ENCODE measurements at regions not wholly inside any gene's neighbourhood (a gene's known extent, or its start where the extent isn't known, plus 50 kb on each side); places are given as distances from the start of the nearest gene placed in this dataset.

DNA sequence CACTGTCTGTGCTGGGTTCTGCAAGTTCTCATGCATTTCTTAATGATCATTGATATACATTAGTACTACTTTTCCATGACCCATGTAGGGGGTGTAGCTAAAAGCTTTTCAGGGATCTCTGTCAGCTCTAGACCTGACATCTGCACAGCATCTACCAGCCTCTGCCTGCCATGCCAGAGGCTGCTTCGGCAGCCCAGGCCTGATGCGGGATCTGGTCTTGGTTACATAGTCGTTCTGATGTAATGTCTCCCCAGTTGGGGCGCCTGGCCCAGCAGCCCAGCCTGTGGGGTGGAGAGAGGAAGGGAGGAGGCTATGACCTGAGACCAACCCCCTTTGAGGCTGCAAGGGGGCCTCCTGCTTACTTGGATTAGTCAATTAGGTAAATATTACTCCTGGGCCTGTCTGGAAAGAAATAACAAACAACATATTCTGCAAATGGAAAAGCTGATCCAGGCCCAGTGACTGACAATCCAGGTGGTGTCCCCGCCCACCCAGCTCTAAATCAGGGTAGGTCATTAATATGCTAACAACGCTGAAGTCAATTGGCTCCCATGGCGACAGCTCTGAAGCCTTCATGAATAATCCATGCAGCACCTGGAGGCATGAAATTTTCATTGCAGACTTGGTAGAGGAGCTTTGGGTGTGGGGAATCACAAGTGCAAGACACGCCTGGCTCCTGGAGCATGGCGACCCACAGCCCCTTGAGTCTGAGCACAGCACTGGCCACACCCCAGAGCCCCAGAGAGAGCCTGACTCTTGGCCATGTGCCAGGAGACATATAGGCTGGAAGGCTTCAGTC lies 575.3 kb downstream of the CMPK2 start:
- DNase-seq (ENCODE audit: low spot score), result no peak

DNA sequence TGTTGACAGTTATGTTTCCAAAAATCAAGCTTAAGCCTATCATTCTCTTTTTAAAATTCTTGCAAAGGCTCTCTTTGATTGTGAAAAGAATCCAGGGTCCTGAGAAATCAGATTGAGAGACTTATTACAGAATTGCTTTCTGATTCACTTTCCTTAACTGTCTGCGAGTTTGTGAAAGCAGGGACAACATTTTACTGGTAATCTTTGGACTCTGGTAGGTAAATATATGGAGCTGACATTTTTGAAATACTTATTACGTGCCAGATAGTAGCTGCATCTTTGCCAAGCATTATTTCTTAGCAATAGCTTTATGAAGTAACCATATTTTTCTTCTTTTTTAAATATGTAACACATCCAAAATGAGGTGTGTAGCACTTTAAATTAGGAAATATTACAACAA lies 570.9 kb downstream of the CMPK2 start:
- no peak for DNase-seq (ENCODE audit: low spot score)

- DNase-seq (ENCODE audit: low spot score), result no peak
Measured at GRCh38 chr2:6297238-6297637, 568.5 kb downstream of the CMPK2 start.

- DNase-seq (ENCODE audit: low spot score), result no peak
Measured at GRCh38 chr2:6301426-6301825, 564.3 kb downstream of the CMPK2 start.

DNA sequence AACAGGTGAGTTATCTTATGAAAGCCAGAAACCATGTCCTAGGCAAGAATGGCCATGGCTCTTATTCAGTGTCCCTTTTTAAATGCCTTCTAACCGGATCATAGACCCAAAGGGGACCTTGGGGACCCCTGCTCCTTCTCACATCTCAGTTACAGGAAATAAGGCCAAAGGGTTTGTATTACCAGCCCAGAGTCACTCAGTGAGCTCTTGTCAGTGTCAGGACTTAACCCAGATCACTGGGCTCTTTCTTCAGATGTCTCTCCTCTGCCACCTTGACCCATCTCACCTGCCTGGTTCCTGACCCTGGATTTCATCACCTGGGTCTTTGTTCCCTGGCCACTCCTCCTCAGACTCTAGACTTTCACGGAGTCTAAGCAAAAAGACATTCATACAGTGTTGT lies 556.7 kb downstream of the CMPK2 start:
- DNase-seq (ENCODE audit: low spot score), result no peak

DNA sequence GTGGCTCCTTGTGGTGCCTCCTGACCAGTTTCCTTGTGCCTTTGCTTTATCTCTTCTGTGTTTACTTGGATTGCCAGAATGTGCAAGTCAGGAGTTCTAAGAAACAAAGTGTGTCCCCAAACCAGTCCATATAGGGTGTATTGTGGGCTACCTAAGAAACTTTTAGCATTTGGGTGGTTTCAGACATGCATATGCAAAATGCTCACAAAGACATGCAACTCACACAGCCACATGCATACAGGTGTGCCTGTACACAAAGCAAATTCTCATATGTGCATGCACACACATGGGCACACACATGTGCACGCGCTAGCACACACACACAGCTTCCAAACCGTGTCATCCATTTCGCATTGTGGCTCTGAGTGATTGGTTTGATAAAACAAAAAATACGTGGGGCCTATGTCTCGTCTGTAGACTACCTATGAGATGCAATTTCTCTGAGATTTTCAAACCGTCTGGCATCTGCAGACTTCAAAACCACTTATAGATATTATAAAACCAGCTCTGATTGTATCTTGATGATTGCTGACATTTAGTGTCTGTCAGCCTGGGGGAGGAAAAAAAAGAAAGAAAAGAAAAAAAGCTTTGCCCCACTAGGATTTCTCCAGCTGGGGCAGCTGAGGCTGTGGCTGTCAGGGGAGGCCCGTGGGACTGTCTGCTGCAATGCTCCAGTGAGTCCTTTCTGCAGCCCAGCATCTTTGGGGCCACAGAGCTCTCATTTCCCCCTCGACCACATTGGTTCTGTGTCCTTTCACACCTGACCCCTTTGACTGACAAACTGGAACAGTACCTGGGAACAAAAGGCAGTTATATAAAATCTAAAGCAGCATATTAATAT lies 556.1 kb downstream of the CMPK2 start:
- DNase-seq (ENCODE audit: low spot score), result no peak

DNA sequence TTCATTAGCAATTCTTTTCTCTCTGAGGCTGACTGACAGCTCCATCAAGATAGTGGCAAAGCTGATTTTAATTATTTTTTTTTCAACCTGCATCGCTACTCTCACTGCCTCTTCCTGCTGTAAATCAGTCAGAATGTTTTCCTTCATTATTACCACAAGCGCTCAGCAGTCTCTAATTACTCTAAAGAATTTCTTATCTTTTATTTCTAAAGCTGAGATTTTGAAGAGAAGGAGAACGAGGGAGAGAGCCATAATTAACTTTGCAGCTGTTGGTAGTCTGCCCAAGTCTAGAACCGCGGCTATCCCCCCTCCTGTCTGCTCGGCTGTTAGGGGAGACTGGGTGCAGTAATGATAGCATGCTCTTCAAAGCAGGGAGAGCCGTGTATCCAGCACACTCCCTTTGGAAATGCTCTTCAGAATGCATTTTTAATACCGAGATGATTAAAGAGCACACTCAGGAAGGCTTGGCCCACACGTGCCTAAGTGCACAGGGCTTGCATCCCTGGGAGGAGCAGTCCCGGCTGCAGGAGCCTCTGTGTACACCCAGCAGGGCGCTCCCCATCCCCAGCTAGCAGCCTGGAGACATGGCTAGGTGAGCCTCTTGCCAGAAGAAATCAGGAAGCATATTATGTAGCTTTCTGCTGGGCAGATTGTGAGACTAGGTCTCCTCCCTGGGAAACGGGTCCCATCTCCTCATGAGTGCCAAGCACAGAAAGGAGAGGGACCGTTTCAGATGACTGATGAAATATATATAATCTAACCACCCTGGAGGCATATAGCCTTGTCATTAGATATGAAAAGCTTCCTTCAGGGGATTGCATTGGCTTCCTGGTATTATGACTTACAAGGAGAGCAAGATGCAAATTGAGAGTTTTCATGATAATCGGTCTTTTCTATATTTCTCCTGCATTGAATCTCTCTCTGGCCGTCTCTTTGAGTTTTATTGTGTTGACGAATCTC lies 555.2 kb downstream of the CMPK2 start:
- no peak for DNase-seq (ENCODE audit: low spot score)

GRCh38 chr2:6312367-6312766 lies 553.3 kb downstream of the CMPK2 start:
- DNase-seq (ENCODE audit: low spot score), result no peak

- no peak for DNase-seq (ENCODE audit: low spot score)
Measured at GRCh38 chr2:6314218-6314960, 551.3 kb downstream of the CMPK2 start.

GRCh38 chr2:6325616-6326015 lies 540.1 kb downstream of the CMPK2 start:
- DNase-seq (ENCODE audit: low spot score), result no peak

GRCh38 chr2:6326958-6327357 lies 538.7 kb downstream of the CMPK2 start:
- DNase-seq (ENCODE audit: low spot score), result no peak

- no peak for DNase-seq (ENCODE audit: low spot score)
Measured at GRCh38 chr2:6336752-6337471, 528.8 kb downstream of the CMPK2 start.

DNA sequence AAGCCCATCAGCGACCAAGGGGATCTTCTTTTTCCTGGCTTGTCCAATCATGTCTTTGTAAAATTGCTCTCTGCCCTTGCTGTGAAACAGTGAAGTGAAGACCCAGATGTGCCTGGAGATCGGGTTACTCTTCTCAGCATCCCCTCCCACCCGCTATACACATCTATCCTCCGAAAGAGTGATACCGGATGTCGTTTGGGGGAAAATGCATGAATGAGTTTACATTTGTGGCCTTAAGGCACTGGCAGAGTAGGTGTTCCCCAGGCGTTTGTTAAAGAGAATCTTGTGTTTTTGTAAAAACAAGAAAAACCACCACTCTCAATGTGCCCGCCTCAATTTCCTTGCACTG lies 528.3 kb downstream of the CMPK2 start:
- no peak for DNase-seq (ENCODE audit: low spot score)

DNA sequence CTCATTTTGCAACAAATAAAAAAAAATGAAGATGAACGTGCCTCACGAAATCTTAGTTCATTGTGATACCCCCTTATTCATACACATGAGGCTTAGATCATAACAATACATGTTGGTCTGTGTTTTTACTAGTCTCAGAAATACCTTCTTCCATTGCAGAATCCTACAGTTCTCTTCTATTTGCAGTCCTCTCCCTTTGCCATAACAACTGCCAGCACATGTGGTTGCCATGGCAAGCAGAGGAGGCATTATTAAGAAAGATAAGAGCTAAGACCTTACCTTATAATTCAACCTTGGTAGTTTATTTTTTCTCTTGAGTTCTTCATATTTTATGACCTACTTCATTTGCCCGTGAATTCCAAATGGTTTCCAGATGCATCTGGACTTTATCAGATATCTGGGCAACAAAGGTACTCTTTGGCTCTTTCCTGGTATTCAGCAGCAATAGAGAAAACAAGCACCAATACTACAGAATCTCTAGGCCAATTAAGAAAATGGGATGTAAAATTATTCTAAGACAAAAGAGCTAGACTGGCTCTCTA lies 524.0 kb downstream of the CMPK2 start:
- DNase-seq (ENCODE audit: low spot score), result no peak

DNA sequence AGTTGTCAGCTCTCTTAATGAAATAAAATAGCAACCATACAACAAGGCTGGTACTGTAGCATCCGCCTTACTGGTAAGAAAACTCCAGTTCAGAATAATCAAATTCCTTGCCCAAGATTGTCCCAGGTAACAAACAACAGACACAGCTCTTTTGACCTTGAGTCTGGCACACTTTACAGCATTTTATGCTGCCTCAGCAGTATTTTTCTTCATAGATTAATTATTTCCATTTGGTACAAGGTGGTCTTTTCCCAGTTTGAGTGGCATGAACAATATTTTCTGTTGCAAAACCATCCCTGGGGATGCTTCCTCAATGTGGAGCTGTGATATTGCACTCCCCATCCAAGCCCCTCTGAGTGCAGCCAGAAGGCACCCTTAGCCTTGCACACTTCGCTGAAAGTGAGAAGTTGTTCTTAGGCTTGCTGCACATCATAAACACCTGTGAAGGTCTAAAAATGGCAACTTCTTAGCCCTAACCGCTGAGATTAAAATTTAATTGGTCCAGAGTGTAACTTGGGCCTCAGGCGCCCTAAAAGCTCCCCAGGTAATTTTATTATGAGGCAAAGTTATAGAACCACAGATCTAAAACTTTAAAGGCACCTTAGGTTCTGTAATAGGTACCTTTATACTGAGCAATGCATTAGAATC lies 523.3 kb downstream of the CMPK2 start:
- DNase-seq (ENCODE audit: low spot score), result no peak

DNA sequence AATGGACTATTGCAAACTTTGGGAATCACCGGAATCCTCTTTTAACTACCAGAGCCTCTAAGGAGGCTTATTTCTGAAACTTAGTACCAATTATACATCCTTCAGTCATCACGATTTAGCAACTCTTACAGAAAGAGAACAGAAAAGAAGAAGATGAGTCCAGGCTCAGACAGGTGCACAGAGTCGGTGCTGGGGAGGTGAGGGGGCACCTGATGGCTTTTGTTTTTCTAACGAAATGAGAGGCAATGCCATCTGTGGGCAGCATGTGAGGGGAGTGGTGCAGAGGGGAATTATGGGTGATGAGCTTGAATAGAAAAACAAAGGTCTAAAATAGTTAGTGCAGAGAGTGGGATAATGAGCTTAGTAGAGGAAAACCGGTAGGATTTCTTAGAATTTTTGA lies 522.6 kb downstream of the CMPK2 start:
- no peak for DNase-seq (ENCODE audit: low spot score)

- no peak for DNase-seq (ENCODE audit: low spot score)
Measured at GRCh38 chr2:6352247-6352646, 513.5 kb downstream of the CMPK2 start.

GRCh38 chr2:6352906-6353515 lies 512.7 kb downstream of the CMPK2 start:
- no peak for DNase-seq (ENCODE audit: low spot score)

- DNase-seq (ENCODE audit: low spot score), result no peak
Measured at GRCh38 chr2:6353669-6354068, 512.0 kb downstream of the CMPK2 start.

GRCh38 chr2:6354546-6354945 lies 511.2 kb downstream of the CMPK2 start:
- no peak for DNase-seq (ENCODE audit: low spot score)

Measured in CD4-positive, alpha-beta T cell treated with Interleukin-6 at 100 ng/mL for 8 hours (primary cell).